SK-N-SH treated with all-trans-retinoic acid at 6 μM for 48 hours (cell line): ENCODE measurements at regions not wholly inside any gene's neighbourhood (a gene's known extent, or its start where the extent isn't known, plus 50 kb on each side); places are given as distances from the start of the nearest gene placed in this dataset.

Experiments used
- ARNTL ChIP-seq: fragments of 450-650 bp; formaldehyde crosslinking; IDR thresholded peaks from 2 replicates; pipeline ENCODE4 v1.5.0; 2020; ENCODE audit warnings: low read depth, mild to moderate bottlenecking, moderate library complexity, borderline replicate concordance
- BACH2 ChIP-seq: fragments of 250-450 bp; sonication (Bioruptor Pico); IDR thresholded peaks from 2 replicates; pipeline ENCODE4 v1.9.0; 2021; ENCODE audit warnings: mild to moderate bottlenecking, borderline replicate concordance
- ESRRG ChIP-seq: fragments of 250-450 bp; sonication (Bioruptor Pico); IDR thresholded peaks from 2 replicates; pipeline ENCODE4 v1.6.1; 2021; ENCODE audit warnings: mild to moderate bottlenecking
- ISL1 ChIP-seq: fragments of 250-450 bp; sonication (Bioruptor Pico); IDR thresholded peaks from 2 replicates; pipeline ENCODE4 v2.1.2; 2022; ENCODE audit warnings: mild to moderate bottlenecking, moderate library complexity
- PPARA ChIP-seq: fragments of 250-450 bp; sonication (Bioruptor Pico); IDR thresholded peaks from 2 replicates; pipeline ENCODE4 v1.5.0; 2020; ENCODE audit warnings: mild to moderate bottlenecking, borderline replicate concordance
- RARB ChIP-seq: fragments of 250-450 bp; sonication (Bioruptor Pico); IDR thresholded peaks from 2 replicates; pipeline ENCODE4 v1.8.0; 2021; ENCODE audit warnings: mild to moderate bottlenecking, moderate library complexity
- ZFP30 ChIP-seq: fragments of 450-650 bp; formaldehyde crosslinking; IDR thresholded peaks from 2 replicates; pipeline ENCODE4 v1.5.0; 2022; ENCODE audit warnings: mild to moderate bottlenecking, moderate library complexity
- ZNF565 ChIP-seq: fragments of 450-650 bp; formaldehyde crosslinking; conservative IDR thresholded peaks from 2 replicates; pipeline ENCODE4 v1.5.0; 2020; ENCODE audit warnings: low read depth, mild to moderate bottlenecking, moderate library complexity
- ZNF70 ChIP-seq: fragments of 450-650 bp; formaldehyde crosslinking; IDR thresholded peaks from 2 replicates; pipeline ENCODE4 v1.5.0; 2020; ENCODE audit warnings: mild to moderate bottlenecking, moderate library complexity
- ZNF8 ChIP-seq: fragments of 450-650 bp; formaldehyde crosslinking; IDR thresholded peaks from 2 replicates; pipeline ENCODE4 v1.5.0; 2020; ENCODE audit warnings: mild to moderate bottlenecking, moderate library complexity
- TF ChIP-seq, protein P1 (sequence below): fragments of 250-450 bp; sonication (Bioruptor Pico); IDR thresholded peaks from 2 replicates; pipeline ENCODE4 v1.8.0; 2021; ENCODE audit warnings: low read depth, mild to moderate bottlenecking, moderate library complexity, borderline replicate concordance
- TF ChIP-seq, protein P2 (sequence below): fragments of 250-450 bp; sonication (Bioruptor Pico); IDR thresholded peaks from 2 replicates; pipeline ENCODE4 v1.5.1; 2020; ENCODE audit warnings: low read depth, mild to moderate bottlenecking, moderate library complexity
- TF ChIP-seq, protein P3 (sequence below): fragments of 250-450 bp; sonication (Bioruptor Pico); IDR thresholded peaks from 2 replicates; pipeline ENCODE4 v1.8.0; 2020; ENCODE audit warnings: mild to moderate bottlenecking, moderate library complexity, borderline replicate concordance

DNA sequence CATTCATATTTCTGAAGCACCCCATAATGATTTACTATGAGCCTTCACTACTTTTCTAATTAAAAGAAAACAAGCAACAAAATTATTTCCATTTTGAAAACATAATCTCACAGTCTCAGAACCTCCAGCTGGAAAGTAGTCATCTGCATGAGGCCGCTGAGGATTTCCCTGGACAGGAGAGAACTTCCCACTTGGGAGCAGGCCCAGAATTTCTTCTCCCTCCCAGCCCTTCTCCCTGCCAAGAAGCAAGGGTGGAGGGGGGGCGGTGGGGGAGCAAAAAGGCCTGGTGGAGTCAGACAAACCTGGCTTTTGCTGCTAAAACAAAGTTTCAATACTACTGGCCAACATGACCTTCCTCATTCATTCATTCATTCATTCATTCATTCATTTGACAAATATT is 167.3 kb downstream of the PJA1 start:
- TF ChIP-seq ZNF8 (CRISPR knock-in tag) (no peak), ARNTL (CRISPR knock-in tag) (no peak), ESRRG (CRISPR knock-in tag) (no peak), ZNF70 (CRISPR knock-in tag) (no peak), ISL1 (no peak), ZFP30 (CRISPR knock-in tag) (no peak), RARB (CRISPR knock-in tag) (no peak), PPARA (CRISPR knock-in tag) (no peak), ZNF565 (no peak), BACH2 (CRISPR knock-in tag) (no peak)
- TF ChIP-seq, protein P1, sequence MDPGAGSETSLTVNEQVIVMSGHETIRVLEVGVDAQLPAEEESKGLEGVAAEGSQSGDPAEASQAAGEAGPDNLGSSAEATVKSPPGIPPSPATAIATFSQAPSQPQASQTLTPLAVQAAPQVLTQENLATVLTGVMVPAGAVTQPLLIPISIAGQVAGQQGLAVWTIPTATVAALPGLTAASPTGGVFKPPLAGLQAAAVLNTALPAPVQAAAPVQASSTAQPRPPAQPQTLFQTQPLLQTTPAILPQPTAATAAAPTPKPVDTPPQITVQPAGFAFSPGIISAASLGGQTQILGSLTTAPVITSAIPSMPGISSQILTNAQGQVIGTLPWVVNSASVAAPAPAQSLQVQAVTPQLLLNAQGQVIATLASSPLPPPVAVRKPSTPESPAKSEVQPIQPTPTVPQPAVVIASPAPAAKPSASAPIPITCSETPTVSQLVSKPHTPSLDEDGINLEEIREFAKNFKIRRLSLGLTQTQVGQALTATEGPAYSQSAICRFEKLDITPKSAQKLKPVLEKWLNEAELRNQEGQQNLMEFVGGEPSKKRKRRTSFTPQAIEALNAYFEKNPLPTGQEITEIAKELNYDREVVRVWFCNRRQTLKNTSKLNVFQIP (CRISPR knock-in tag): no peak
- TF ChIP-seq, protein P2, sequence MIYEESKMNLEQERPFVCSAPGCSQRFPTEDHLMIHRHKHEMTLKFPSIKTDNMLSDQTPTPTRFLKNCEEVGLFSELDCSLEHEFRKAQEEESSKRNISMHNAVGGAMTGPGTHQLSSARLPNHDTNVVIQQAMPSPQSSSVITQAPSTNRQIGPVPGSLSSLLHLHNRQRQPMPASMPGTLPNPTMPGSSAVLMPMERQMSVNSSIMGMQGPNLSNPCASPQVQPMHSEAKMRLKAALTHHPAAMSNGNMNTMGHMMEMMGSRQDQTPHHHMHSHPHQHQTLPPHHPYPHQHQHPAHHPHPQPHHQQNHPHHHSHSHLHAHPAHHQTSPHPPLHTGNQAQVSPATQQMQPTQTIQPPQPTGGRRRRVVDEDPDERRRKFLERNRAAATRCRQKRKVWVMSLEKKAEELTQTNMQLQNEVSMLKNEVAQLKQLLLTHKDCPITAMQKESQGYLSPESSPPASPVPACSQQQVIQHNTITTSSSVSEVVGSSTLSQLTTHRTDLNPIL (CRISPR knock-in tag): no peak
- TF ChIP-seq, protein P3, sequence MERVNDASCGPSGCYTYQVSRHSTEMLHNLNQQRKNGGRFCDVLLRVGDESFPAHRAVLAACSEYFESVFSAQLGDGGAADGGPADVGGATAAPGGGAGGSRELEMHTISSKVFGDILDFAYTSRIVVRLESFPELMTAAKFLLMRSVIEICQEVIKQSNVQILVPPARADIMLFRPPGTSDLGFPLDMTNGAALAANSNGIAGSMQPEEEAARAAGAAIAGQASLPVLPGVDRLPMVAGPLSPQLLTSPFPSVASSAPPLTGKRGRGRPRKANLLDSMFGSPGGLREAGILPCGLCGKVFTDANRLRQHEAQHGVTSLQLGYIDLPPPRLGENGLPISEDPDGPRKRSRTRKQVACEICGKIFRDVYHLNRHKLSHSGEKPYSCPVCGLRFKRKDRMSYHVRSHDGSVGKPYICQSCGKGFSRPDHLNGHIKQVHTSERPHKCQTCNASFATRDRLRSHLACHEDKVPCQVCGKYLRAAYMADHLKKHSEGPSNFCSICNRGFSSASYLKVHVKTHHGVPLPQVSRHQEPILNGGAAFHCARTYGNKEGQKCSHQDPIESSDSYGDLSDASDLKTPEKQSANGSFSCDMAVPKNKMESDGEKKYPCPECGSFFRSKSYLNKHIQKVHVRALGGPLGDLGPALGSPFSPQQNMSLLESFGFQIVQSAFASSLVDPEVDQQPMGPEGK (CRISPR knock-in tag): no peak
